HCT116 (cell line): ENCODE measurements at regions not wholly inside any gene's neighbourhood (a gene's known extent, or its start where the extent isn't known, plus 50 kb on each side); places are given as distances from the start of the nearest gene placed in this dataset.

Experiments used
- ATAC-seq: fragments of 200-7000 bp; cut with Tn5 transposase; 2 replicates; pipeline ENCODE4 v1.9.1; 2020; ENCODE audit warnings: mild to moderate bottlenecking, moderate library complexity
- BruUV-seq: library from RNA; stranded (reverse); fragments of 400-500 nt; replicated peaks from 2 replicates; lab custom pipeline; 2021; lab: Mats Ljungman, UMichigan
- CTCF ChIA-PET: fragments of 300-600 bp; sonication (Branson Sonifier 250); formaldehyde crosslinking; loops from one replicate; lab custom pipeline; 2021; ENCODE audit warnings: antibody characterized with exemption; lab: Charles Lee
- POLR2A ChIA-PET: fragments of 300-600, 350-600 bp; sonication (Branson Sonifier 250); formaldehyde crosslinking; loops from one replicate; lab custom pipeline; 2021; ENCODE audit warnings: antibody characterized with exemption; lab: Charles Lee
- RAD21 ChIA-PET, 2 experiments: fragments of 300-600 bp; sonication (Branson Sonifier 250); formaldehyde crosslinking; loops; one replicate each; lab custom pipeline; 2023; ENCODE audit warnings: low total read pairs in 2 of 2; ENCODE audit not compliant: uncharacterized antibody in 2 of 2, unreplicated experiment in 2 of 2, low non-redundant PET in 1 of 2; lab: Charles Lee
- DNase-seq: peaks from one replicate; pipeline ENCODE4 v3.0.0-alpha.2; 2010; ENCODE audit warnings: low read depth, low spot score
- H2AFZ ChIP-seq: fragments of 200-600 bp; shearing (Covaris generic), sonication (generic); 2 replicates; pipeline ENCODE4 v1.6.1; 2017; ENCODE audit warnings: low read depth, mixed run types, mixed read lengths, antibody characterized with exemption, low read length; ENCODE audit not compliant: poor library complexity, severe bottlenecking
- H3K27ac ChIP-seq: 2 replicates; pipeline ENCODE4 v1.5.1; 2012; ENCODE audit warnings: low read depth, low read length
- H3K27me3 ChIP-seq: fragments of 200-600 bp; sonication (generic); 2 replicates; pipeline ENCODE4 v1.6.1; 2016; ENCODE audit warnings: mixed run types, low read length, mixed read lengths; ENCODE audit not compliant: insufficient read depth
- H3K36me3 ChIP-seq, 2 experiments: fragments of 200-500 bp in 1 of 2; fragments of 200-600 bp in 1 of 2; sonication (Bioruptor generic) in 1 of 2; sonication (generic) in 1 of 2; 2 replicates each; pipeline versions ENCODE4 v1.5.1 to v1.6.1; 2014 to 2016; ENCODE audit warnings: low read length in 2 of 2, inconsistent platforms in 1 of 2, mixed read lengths in 1 of 2, mixed run types in 1 of 2; ENCODE audit not compliant: insufficient read depth in 2 of 2, control insufficient read depth in 1 of 2
- H3K4me1 ChIP-seq, 2 experiments: fragments of 200-600 bp in 1 of 2; sonication (generic) in 1 of 2; 2 replicates each; pipeline versions ENCODE4 v1.5.1 to v1.6.1; 2012 to 2017; ENCODE audit warnings: low read length in 2 of 2, inconsistent platforms in 1 of 2, mild to moderate bottlenecking in 1 of 2, mixed read lengths in 1 of 2, mixed run types in 1 of 2, moderate library complexity in 1 of 2; ENCODE audit not compliant: insufficient read depth in 2 of 2, control insufficient read depth in 1 of 2
- H3K4me2 ChIP-seq: fragments of 200-600 bp; sonication (generic); 2 replicates; pipeline ENCODE4 v1.6.1; 2017; ENCODE audit warnings: mixed run types, low read length, mixed read lengths
- H3K4me3 ChIP-seq, 2 experiments: fragments of 200-600 bp in 1 of 2; sonication (generic) in 1 of 2; replicated peaks in 1 of 2; 2 replicates each; pipeline ENCODE4 v1.5.1; 2011 to 2016; ENCODE audit warnings: low read length in 2 of 2, control low read depth in 1 of 2, low read depth in 1 of 2, mild to moderate bottlenecking in 1 of 2, mixed read lengths in 1 of 2, mixed run types in 1 of 2
- H3K79me2 ChIP-seq: fragments of 200-600 bp; sonication (generic); 2 replicates; pipeline ENCODE4 v1.6.1; 2017; ENCODE audit warnings: mild to moderate bottlenecking, mixed run types, low read length, moderate library complexity, mixed read lengths; ENCODE audit not compliant: insufficient read depth
- H3K9ac ChIP-seq: fragments of 200-600 bp; sonication (generic); 2 replicates; pipeline ENCODE4 v1.6.1; 2016; ENCODE audit warnings: low read length, mixed read lengths
- H3K9me2 ChIP-seq: fragments of 200-600 bp; sonication (generic), shearing (Covaris generic); 2 replicates; pipeline ENCODE4 v1.6.1; 2017; ENCODE audit warnings: mixed run types, mild to moderate bottlenecking, moderate library complexity; ENCODE audit not compliant: insufficient read depth
- H3K9me3 ChIP-seq, 2 experiments: fragments of 200-500 bp in 1 of 2; fragments of 200-600 bp in 1 of 2; sonication (Bioruptor generic) in 1 of 2; sonication (generic) in 1 of 2; 2 replicates each; pipeline ENCODE4 v1.6.1; 2014 to 2017; ENCODE audit warnings: low read length in 2 of 2, mixed read lengths in 2 of 2, inconsistent platforms in 1 of 2, low read depth in 1 of 2, mild to moderate bottlenecking in 1 of 2, mixed run types in 1 of 2, moderate library complexity in 1 of 2; ENCODE audit not compliant: control insufficient read depth in 1 of 2, insufficient read depth in 1 of 2
- H4K20me1 ChIP-seq: fragments of 200-600 bp; sonication (generic), shearing (Covaris generic); 2 replicates; pipeline ENCODE4 v1.6.1; 2017; ENCODE audit warnings: mixed run types, mild to moderate bottlenecking, moderate library complexity; ENCODE audit not compliant: insufficient read depth
- CBX3 ChIP-seq: IDR thresholded peaks from 2 replicates; pipeline ENCODE4 v1.6.1; 2012; ENCODE audit warnings: low read depth
- CEBPB ChIP-seq: IDR thresholded peaks from 2 replicates; pipeline ENCODE4 v1.6.1; 2012; ENCODE audit warnings: low read depth
- CTCF ChIP-seq, 3 experiments: fragments of 200-600 bp in 1 of 3; sonication (generic) in 1 of 3; IDR thresholded peaks in 2 of 3; conservative IDR thresholded peaks in 1 of 3; 2 replicates each; pipeline ENCODE4 v1.5.1; 2012 to 2017; ENCODE audit warnings: low read depth in 2 of 3, low read length in 2 of 3, antibody characterized with exemption in 1 of 3, borderline replicate concordance in 1 of 3, control low read depth in 1 of 3, mild to moderate bottlenecking in 1 of 3, mixed read lengths in 1 of 3, mixed run types in 1 of 3, moderate library complexity in 1 of 3; ENCODE audit not compliant: insufficient read depth in 1 of 3
- EGR1 ChIP-seq: IDR thresholded peaks from 2 replicates; pipeline ENCODE4 v1.6.1; 2012; ENCODE audit warnings: low read depth
- ELF1 ChIP-seq: IDR thresholded peaks from 2 replicates; pipeline ENCODE4 v1.6.1; 2012; ENCODE audit warnings: low read depth, borderline replicate concordance
- EZH2 ChIP-seq: fragments of 200-600 bp; sonication (generic); IDR thresholded peaks from 2 replicates; pipeline ENCODE4 v1.6.1; 2017; ENCODE audit warnings: antibody characterized with exemption, mixed run types
- FOSL1 ChIP-seq: IDR thresholded peaks from 2 replicates; pipeline ENCODE4 v1.6.1; 2012; ENCODE audit warnings: low read depth
- JUND ChIP-seq: IDR thresholded peaks from 2 replicates; pipeline ENCODE4 v1.6.1; 2012
- POLR2AphosphoS5 ChIP-seq: IDR thresholded peaks from 2 replicates; pipeline ENCODE4 v1.6.1; 2011; ENCODE audit warnings: mild to moderate bottlenecking, low read depth, low read length, moderate library complexity
- RAD21 ChIP-seq: IDR thresholded peaks from 2 replicates; pipeline ENCODE4 v1.6.1; 2012; ENCODE audit warnings: low read depth, mild to moderate bottlenecking
- SIN3A ChIP-seq: IDR thresholded peaks from 2 replicates; pipeline ENCODE4 v1.6.1; 2012; ENCODE audit warnings: low read depth
- SP1 ChIP-seq: IDR thresholded peaks from 2 replicates; pipeline ENCODE4 v1.6.1; 2012; ENCODE audit warnings: low read depth
- SRF ChIP-seq: IDR thresholded peaks from 2 replicates; pipeline ENCODE4 v1.6.1; 2012; ENCODE audit warnings: low read depth
- YY1 ChIP-seq: IDR thresholded peaks from 2 replicates; pipeline ENCODE4 v1.6.1; 2011; ENCODE audit warnings: low read length, low read depth, moderate library complexity, mild to moderate bottlenecking; ENCODE audit not compliant: insufficient replicate concordance; ENCODE audit errors: extremely low read depth
- ZFX ChIP-seq: fragments of 450-650 bp; IDR thresholded peaks from 2 replicates; pipeline ENCODE4 v1.6.1; 2017
- intact Hi-C: fragments of 100-400 bp; cut with micrococcal nuclease; formaldehyde crosslinking; loops from 2 replicates; pipeline ENCODE4 v1.10.0; 2022
- TF ChIP-seq, protein P1 (sequence below): IDR thresholded peaks from 2 replicates; pipeline ENCODE4 v1.6.1; 2012
- TF ChIP-seq, protein P2 (sequence below): IDR thresholded peaks from 2 replicates; pipeline ENCODE4 v1.6.1; 2012

DNA sequence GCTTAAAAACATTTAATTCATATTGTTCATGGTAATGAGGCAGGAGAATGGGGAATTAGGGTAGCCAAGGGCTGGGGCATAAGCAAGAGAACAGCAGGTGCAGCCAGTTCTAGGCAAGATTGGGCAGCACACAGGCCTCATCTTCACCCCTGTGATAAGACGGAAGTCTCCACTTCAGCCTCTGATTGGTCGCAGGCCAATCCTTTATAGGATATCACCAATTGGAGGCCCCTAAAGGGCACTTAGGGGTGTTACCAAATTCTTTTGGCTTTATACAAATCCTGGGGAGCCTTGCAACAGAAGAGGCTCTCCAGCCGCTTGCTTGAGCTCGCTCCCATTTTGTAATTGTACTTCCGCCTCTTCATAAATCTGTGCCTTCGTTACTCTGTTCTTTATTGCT, 231.1 kb downstream of the REEP3 start (continued):
- TF ChIP-seq, protein P1, sequence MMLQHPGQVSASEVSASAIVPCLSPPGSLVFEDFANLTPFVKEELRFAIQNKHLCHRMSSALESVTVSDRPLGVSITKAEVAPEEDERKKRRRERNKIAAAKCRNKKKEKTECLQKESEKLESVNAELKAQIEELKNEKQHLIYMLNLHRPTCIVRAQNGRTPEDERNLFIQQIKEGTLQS, result no peak
- no peak for TF ChIP-seq POLR2AphosphoS5
- TF ChIP-seq, all 23 proteins: peak for 0

DNA sequence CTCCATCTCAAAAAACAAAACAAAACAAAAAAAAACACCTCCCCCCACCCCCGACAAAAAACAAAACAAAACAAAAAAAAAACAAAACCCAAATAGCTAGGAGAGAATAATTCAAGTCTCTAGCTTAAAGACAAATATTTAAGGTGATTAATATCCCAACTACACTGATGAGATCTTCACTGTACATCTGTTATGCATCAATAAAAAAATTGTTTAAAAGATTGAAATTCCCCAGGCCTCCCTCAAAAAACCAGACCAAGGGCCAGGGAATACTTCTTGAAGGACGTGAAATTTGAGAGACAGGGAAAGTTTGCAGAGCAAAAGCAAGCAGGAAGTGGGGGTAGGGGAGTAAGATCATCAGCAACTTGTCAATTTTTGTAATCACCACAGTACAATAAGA, 232.6 kb downstream of the REEP3 start:
- H3K36me3 ChIP-seq, result no peaks in the 10 kb centered on the region
- RAD21 ChIA-PET, result no interaction called here
- no TSS peak for BruUV-seq
- no peak for DNase-seq
- no peaks in the 10 kb centered on the region for H3K9me3 ChIP-seq
- no peak overlapping the region for H3K4me2 ChIP-seq
- H3K27me3 ChIP-seq, result no peaks in the 10 kb centered on the region
- H2AFZ ChIP-seq, result no peak overlapping the region
- no peak for TF ChIP-seq CEBPB
- no peak for TF ChIP-seq POLR2AphosphoS5
- TF ChIP-seq SP1, result no peak
- no peak for TF ChIP-seq FOSL1
- TF ChIP-seq, protein P1, result no peak
- no peak for TF ChIP-seq JUND
- no peak for TF ChIP-seq EGR1
- H3K9me2 ChIP-seq, result no peaks in the 10 kb centered on the region
- POLR2A ChIA-PET, result no interaction called here
- H3K4me3 ChIP-seq, result no peak overlapping the region
- CTCF ChIA-PET, result interaction anchor here (0.6 kb wide), 1 partner anchor 121 kb away, joined by 3 read pairs; no protein-coding TSS in a partner anchor
- no peak overlapping the region for H3K27ac ChIP-seq
- H4K20me1 ChIP-seq, result no peaks in the 10 kb centered on the region
- no peak for ATAC-seq
- intact Hi-C loops, result no loop called here
- no peaks in the 10 kb centered on the region for H3K79me2 ChIP-seq
- H3K4me1 ChIP-seq, result peaks cover 0 to 7% of the 10 kb centered on the region in 2 experiments; a peak in 1 of 4 replicates
- no peak overlapping the region for H3K9ac ChIP-seq

DNA sequence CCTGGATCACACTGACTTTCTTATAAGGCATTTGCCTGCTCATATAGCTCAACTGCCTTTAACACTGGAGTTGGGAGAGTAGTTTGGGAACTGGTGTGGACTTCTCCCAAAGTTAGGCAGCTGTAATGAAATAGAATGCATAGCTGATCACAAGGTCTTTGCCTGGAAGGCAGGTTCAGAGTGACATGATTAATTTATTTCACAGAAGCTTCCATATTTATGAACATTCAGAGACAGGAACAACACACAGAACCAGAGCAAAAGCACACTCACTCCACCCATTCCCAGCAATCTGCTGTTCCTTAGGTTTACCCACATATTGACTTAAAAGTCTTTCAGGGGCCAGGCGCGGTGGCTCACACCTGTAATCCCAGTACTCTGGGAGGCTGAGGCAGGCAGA, 234.2 kb downstream of the REEP3 start:
- Histone ChIP-seq H3K27ac (no peak overlapping the region), H3K36me3 (no peaks in the 10 kb centered on the region), H3K9ac (no peak overlapping the region), H3K79me2 (no peaks in the 10 kb centered on the region), H3K4me2 (no peak overlapping the region), H3K9me2 (no peaks in the 10 kb centered on the region), H3K9me3 (no peaks in the 10 kb centered on the region), H3K4me1 (peaks cover 0 to 7% of the 10 kb centered on the region in 2 experiments; a peak in 1 of 4 replicates), H3K4me3 (no peak overlapping the region), H4K20me1 (no peaks in the 10 kb centered on the region), H3K27me3 (no peaks in the 10 kb centered on the region), H2AFZ (no peak overlapping the region)
- POLR2A ChIA-PET, result no interaction called here
- ATAC-seq, result no peak
- CTCF ChIA-PET, result no interaction called here
- RAD21 ChIA-PET, result no interaction called here
- no TSS peak for BruUV-seq
- no peak for DNase-seq
- intact Hi-C loops, result no loop called here
- TF ChIP-seq, protein P1, result no peak
- TF ChIP-seq FOSL1 (no peak), CEBPB (no peak), CTCF (IDR thresholded peaks at IDR 0.05 in 2 of 3, conservative IDR thresholded peaks at IDR 0.05 in 1 of 3; ENCODE audit: borderline replicate concordance in 1 of 3, insufficient read depth in 1 of 3, low read depth in 2 of 3, low read length in 2 of 3) (no peak), SIN3A (no peak), EZH2 (no peak), SRF (no peak), ELF1 (no peak), CBX3 (no peak), YY1 (no peak), POLR2AphosphoS5 (no peak), ZFX (no peak), RAD21 (no peak)
- TF ChIP-seq, protein P2, sequence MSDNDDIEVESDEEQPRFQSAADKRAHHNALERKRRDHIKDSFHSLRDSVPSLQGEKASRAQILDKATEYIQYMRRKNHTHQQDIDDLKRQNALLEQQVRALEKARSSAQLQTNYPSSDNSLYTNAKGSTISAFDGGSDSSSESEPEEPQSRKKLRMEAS, result no peak
